ENCODE measurements at regions not wholly inside any gene's neighbourhood (a gene's known extent, or its start where the extent isn't known, plus 50 kb on each side); places are given as distances from the start of the nearest gene placed in this dataset.
A peak's percentile ranks its signal among the peaks of the same experiment; 100 is the strongest.

DNA sequence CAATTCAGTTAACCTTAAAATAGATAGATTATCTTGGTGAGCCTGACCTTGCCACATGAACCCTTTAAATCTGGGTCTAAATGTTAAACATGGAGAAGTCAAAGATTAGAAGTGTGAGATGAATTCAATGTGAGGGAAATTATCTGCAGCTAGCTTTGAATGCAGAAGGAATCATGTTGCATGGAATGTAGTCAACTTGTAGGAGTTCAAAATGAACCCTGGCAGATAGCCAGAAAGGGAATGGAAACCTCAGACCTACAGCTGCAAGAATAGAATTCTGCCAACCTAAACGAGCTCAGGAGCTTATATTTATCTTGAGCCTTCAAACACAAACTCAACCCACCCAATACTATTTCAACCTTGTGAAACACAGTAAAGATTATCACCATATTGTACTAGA, 632.5 kb downstream of the KCTD8 start:
- TF ChIP-seq, protein P1, sequence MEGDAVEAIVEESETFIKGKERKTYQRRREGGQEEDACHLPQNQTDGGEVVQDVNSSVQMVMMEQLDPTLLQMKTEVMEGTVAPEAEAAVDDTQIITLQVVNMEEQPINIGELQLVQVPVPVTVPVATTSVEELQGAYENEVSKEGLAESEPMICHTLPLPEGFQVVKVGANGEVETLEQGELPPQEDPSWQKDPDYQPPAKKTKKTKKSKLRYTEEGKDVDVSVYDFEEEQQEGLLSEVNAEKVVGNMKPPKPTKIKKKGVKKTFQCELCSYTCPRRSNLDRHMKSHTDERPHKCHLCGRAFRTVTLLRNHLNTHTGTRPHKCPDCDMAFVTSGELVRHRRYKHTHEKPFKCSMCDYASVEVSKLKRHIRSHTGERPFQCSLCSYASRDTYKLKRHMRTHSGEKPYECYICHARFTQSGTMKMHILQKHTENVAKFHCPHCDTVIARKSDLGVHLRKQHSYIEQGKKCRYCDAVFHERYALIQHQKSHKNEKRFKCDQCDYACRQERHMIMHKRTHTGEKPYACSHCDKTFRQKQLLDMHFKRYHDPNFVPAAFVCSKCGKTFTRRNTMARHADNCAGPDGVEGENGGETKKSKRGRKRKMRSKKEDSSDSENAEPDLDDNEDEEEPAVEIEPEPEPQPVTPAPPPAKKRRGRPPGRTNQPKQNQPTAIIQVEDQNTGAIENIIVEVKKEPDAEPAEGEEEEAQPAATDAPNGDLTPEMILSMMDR (conservative IDR thresholded peaks at IDR 0.05; ENCODE audit: low read depth, low read length): no peak
- DNase-seq (ENCODE audit: low read depth): peak; percentile 28
- H3K4me3 ChIP-seq (ENCODE audit: low read length): no peak overlapping the region

GRCh38 chr4:43822621-43823020, 626.0 kb downstream of the KCTD8 start:
- TF ChIP-seq, protein P1 (conservative IDR thresholded peaks at IDR 0.05; ENCODE audit: low read depth, low read length): no peak
- H3K4me3 ChIP-seq (ENCODE audit: low read length): no peak overlapping the region
- DNase-seq (ENCODE audit: low read depth): no peak

- TF ChIP-seq, protein P1 (conservative IDR thresholded peaks at IDR 0.05; ENCODE audit: low read depth, low read length): no peak
- DNase-seq (ENCODE audit: low read depth): no peak
- no peak overlapping the region for H3K4me3 ChIP-seq (ENCODE audit: low read length)
Measured at GRCh38 chr4:43835869-43836268, 612.7 kb downstream of the KCTD8 start.

GRCh38 chr4:43837171-43837570, 611.4 kb downstream of the KCTD8 start:
- TF ChIP-seq, protein P1 (conservative IDR thresholded peaks at IDR 0.05; ENCODE audit: low read depth, low read length): no peak
- no peak overlapping the region for H3K4me3 ChIP-seq (ENCODE audit: low read length)
- DNase-seq (ENCODE audit: low read depth): no peak

DNA sequence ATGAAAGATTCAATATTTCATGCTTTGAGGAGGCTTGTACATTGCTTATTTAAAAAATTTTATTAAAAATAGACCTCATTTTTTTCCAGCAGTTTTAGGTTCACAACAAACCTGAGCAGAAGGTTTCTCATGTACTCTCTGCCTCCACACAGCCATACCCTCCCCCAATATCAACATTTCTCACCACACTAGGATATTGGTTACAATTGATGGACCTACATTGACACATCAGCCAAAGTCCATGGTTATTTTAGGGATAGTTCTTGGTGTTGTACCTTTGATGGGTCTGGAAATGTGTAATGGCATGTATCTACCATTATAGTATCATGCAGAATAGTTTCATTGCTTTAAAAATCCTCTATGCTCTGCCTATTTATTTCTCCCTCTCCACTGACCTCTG, 611.0 kb downstream of the KCTD8 start:
- no peak overlapping the region for H3K4me3 ChIP-seq (ENCODE audit: low read length)
- TF ChIP-seq, protein P1 (conservative IDR thresholded peaks at IDR 0.05; ENCODE audit: low read depth, low read length): no peak
- no peak for DNase-seq (ENCODE audit: low read depth)

DNA sequence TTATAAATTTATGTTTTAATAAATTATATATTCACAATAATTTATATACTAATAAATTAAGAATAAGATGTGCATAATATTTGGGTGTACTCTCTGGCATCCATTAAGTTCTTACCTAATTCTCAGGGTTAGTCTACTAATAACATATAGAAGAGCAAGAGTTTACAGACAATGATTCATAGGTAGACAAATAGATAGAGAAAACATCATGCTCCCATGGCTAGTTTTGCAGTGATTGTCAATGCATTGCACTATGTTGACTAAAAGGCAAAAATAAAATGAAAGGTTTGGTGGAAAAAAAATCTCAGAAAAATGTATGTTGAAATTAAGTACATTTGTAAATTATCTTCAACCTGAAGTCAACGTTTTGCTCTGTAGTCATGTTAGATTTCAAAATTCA, 606.0 kb downstream of the KCTD8 start:
- H3K4me3 ChIP-seq (ENCODE audit: low read length): no peak overlapping the region
- DNase-seq (ENCODE audit: low read depth): no peak
- TF ChIP-seq, protein P1 (conservative IDR thresholded peaks at IDR 0.05; ENCODE audit: low read depth, low read length): no peak

GRCh38 chr4:43843501-43843900, 605.1 kb downstream of the KCTD8 start:
- H3K4me3 ChIP-seq (ENCODE audit: low read length): no peak overlapping the region
- TF ChIP-seq, protein P1 (conservative IDR thresholded peaks at IDR 0.05; ENCODE audit: low read depth, low read length): peak; percentile 58
- no peak for DNase-seq (ENCODE audit: low read depth)

All from retinal pigment epithelial cell (primary cell).